Daoy (cell line): ENCODE measurements at regions not wholly inside any gene's neighbourhood (a gene's known extent, or its start where the extent isn't known, plus 50 kb on each side); places are given as distances from the start of the nearest gene placed in this dataset.
A peak's percentile ranks its signal among the peaks of the same experiment; 100 is the strongest.

Experiments used
- DNase-seq: peaks from one replicate; pipeline ENCODE4 v3.0.0-alpha.2; 2015; ENCODE audit warnings: low read depth

- no peak for DNase-seq
Observed at GRCh38 chr6:15994814-15995459, 133.9 kb upstream of the MYLIP start.

GRCh38 chr6:15993716-15994228 lies 135.1 kb upstream of the MYLIP start:
- no peak for DNase-seq

- DNase-seq, result no peak
Observed at GRCh38 chr6:15990179-15990578, 138.7 kb upstream of the MYLIP start.

- DNase-seq, result no peak
Observed at GRCh38 chr6:15989397-15989796, 139.5 kb upstream of the MYLIP start.

GRCh38 chr6:15987569-15987968 lies 141.3 kb upstream of the MYLIP start:
- peak; percentile 52 for DNase-seq

GRCh38 chr6:15986027-15986629 lies 142.8 kb upstream of the MYLIP start:
- DNase-seq, result no peak

GRCh38 chr6:15985379-15985959 lies 143.4 kb upstream of the MYLIP start:
- no peak for DNase-seq

- DNase-seq, result no peak
Observed at GRCh38 chr6:15981956-15982355, 146.9 kb upstream of the MYLIP start.

- no peak for DNase-seq
Observed at GRCh38 chr6:15980801-15981200, 148.1 kb upstream of the MYLIP start.

GRCh38 chr6:15978426-15978825 lies 150.5 kb upstream of the MYLIP start:
- no peak for DNase-seq

- DNase-seq, result no peak
Observed at GRCh38 chr6:15977050-15977449, 151.8 kb upstream of the MYLIP start.

GRCh38 chr6:15974817-15975216 lies 154.1 kb upstream of the MYLIP start:
- no peak for DNase-seq

GRCh38 chr6:15970517-15970916 lies 158.4 kb upstream of the MYLIP start:
- DNase-seq, result no peak

- peak; percentile 31 for DNase-seq
Observed at GRCh38 chr6:15969236-15969778, 159.6 kb upstream of the MYLIP start.

GRCh38 chr6:15968519-15968918 lies 160.4 kb upstream of the MYLIP start:
- no peak for DNase-seq

GRCh38 chr6:15966000-15966520 lies 162.8 kb upstream of the MYLIP start:
- no peak for DNase-seq

GRCh38 chr6:15962449-15962764 lies 166.5 kb upstream of the MYLIP start:
- DNase-seq, result peak; percentile 40

GRCh38 chr6:15961635-15962448 lies 167.0 kb upstream of the MYLIP start:
- no peak for DNase-seq

GRCh38 chr6:15960740-15961634 lies 167.9 kb upstream of the MYLIP start:
- no peak for DNase-seq

- DNase-seq, result no peak
Observed at GRCh38 chr6:15957655-15958169, 171.2 kb upstream of the MYLIP start.
